Stimulated activated CD4-positive, alpha-beta T cell treated with anti-CD3 and anti-CD28 coated beads, Interleukin-4, amount 100 ng/mL, for 48 hours (primary cell): ENCODE measurements at regions not wholly inside any gene's neighbourhood (a gene's known extent, or its start where the extent isn't known, plus 50 kb on each side); places are given as distances from the start of the nearest gene placed in this dataset.
"Not testable (repeated sequence)": the region's sequence is repeated elsewhere in the genome, so short reads cannot be mapped to it uniquely, and the experiment has no call there.

Experiments used
- DNase-seq, 2 donors: peaks; one replicate each; pipeline ENCODE4 v3.0.0-alpha.2; 2020; ENCODE audit warnings: low read depth in 2 of 2

GRCh38 chr12:73950507-73950906 lies 587.1 kb upstream of the ATXN7L3B start:
- DNase-seq: no peak

GRCh38 chr12:73951956-73952703 lies 585.5 kb upstream of the ATXN7L3B start:
- DNase-seq: no peak

- DNase-seq: no peak
These were observed 573.0 kb upstream of the ATXN7L3B start for GRCh38 chr12:73964641-73965040.

GRCh38 chr12:73973486-73973885 lies 564.1 kb upstream of the ATXN7L3B start:
- no peak for DNase-seq

GRCh38 chr12:73984552-73984951 lies 553.1 kb upstream of the ATXN7L3B start:
- DNase-seq: no peak

GRCh38 chr12:73991138-73991537 lies 546.5 kb upstream of the ATXN7L3B start:
- DNase-seq: no peak

GRCh38 chr12:73998894-73999293 lies 538.7 kb upstream of the ATXN7L3B start:
- DNase-seq: no peak

- DNase-seq: no peak
These were observed 522.5 kb upstream of the ATXN7L3B start for GRCh38 chr12:74015118-74015517.

- DNase-seq: not testable (repeated sequence)
These were observed 521.3 kb upstream of the ATXN7L3B start for GRCh38 chr12:74016324-74016723.

- DNase-seq: no peak
These were observed 518.8 kb upstream of the ATXN7L3B start for GRCh38 chr12:74018849-74019248.

- peak; percentile 2 to 8 for DNase-seq
These were observed 515.7 kb upstream of the ATXN7L3B start for GRCh38 chr12:74021937-74022336.

- DNase-seq: no peak
These were observed 506.6 kb upstream of the ATXN7L3B start for GRCh38 chr12:74031045-74031444.

- DNase-seq: no peak
These were observed 504.1 kb upstream of the ATXN7L3B start for GRCh38 chr12:74033531-74033930.

- DNase-seq: not testable (repeated sequence)
These were observed 498.5 kb upstream of the ATXN7L3B start for GRCh38 chr12:74039138-74039537.

GRCh38 chr12:74043343-74043742 lies 494.3 kb upstream of the ATXN7L3B start:
- DNase-seq: no peak

- DNase-seq: no peak
These were observed 488.3 kb upstream of the ATXN7L3B start for GRCh38 chr12:74049348-74049747.

GRCh38 chr12:74051848-74052247 lies 485.8 kb upstream of the ATXN7L3B start:
- no peak for DNase-seq

- DNase-seq: no peak
These were observed 471.2 kb upstream of the ATXN7L3B start for GRCh38 chr12:74066476-74066875.

- DNase-seq: no peak
These were observed 466.5 kb upstream of the ATXN7L3B start for GRCh38 chr12:74071182-74071581.

GRCh38 chr12:74076918-74077317 lies 460.7 kb upstream of the ATXN7L3B start:
- DNase-seq: no peak

GRCh38 chr12:74105434-74105833 lies 432.2 kb upstream of the ATXN7L3B start:
- no peak for DNase-seq

GRCh38 chr12:74108729-74109128 lies 428.9 kb upstream of the ATXN7L3B start:
- no peak for DNase-seq

- DNase-seq: no peak
These were observed 425.8 kb upstream of the ATXN7L3B start for GRCh38 chr12:74111688-74112360.
